PC-3 (cell line): ENCODE measurements at regions not wholly inside any gene's neighbourhood (a gene's known extent, or its start where the extent isn't known, plus 50 kb on each side); places are given as distances from the start of the nearest gene placed in this dataset.

Source experiments
- CTCF ChIP-seq: fragments of 300-600 bp; sonication (generic); conservative IDR thresholded peaks from 2 replicates; pipeline ENCODE4 v1.5.1; 2017; ENCODE audit warnings: antibody characterized with exemption, low read depth, mild to moderate bottlenecking, low read length
- EZH2 ChIP-seq: fragments of 300-600 bp; sonication (generic); IDR thresholded peaks from one replicate; pipeline ENCODE4 v1.6.1; 2017; ENCODE audit warnings: antibody characterized with exemption, mild to moderate bottlenecking, low read length; ENCODE audit not compliant: unreplicated experiment

- no peak for TF ChIP-seq CTCF
- no peak for TF ChIP-seq EZH2
Observed at GRCh38 chr5:4116834-4117233, 521.2 kb downstream of the IRX1 start.
